ENCODE measurements at regions not wholly inside any gene's neighbourhood (a gene's known extent, or its start where the extent isn't known, plus 50 kb on each side); places are given as distances from the start of the nearest gene placed in this dataset.

DNA sequence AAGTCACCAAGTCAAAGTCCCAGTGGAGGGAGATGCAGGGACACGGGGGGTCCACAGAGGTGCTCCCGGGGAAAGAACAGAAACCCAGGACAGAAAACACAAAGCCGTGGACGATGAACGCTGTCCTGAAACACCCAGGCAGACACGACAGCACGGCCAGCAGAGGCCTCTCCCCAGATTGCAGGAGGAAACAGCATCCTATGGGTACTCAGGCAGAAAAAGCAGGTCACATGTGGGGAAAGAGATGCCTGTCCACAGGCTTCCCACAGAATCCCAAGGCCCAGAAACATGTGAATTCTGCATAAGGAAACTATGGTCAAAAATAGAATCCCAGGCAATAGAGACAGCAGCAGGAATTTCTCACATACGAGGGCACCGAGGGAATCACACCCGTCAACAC, 53.6 kb upstream of the ADGRA1 start:
- TF ChIP-seq, protein P1, sequence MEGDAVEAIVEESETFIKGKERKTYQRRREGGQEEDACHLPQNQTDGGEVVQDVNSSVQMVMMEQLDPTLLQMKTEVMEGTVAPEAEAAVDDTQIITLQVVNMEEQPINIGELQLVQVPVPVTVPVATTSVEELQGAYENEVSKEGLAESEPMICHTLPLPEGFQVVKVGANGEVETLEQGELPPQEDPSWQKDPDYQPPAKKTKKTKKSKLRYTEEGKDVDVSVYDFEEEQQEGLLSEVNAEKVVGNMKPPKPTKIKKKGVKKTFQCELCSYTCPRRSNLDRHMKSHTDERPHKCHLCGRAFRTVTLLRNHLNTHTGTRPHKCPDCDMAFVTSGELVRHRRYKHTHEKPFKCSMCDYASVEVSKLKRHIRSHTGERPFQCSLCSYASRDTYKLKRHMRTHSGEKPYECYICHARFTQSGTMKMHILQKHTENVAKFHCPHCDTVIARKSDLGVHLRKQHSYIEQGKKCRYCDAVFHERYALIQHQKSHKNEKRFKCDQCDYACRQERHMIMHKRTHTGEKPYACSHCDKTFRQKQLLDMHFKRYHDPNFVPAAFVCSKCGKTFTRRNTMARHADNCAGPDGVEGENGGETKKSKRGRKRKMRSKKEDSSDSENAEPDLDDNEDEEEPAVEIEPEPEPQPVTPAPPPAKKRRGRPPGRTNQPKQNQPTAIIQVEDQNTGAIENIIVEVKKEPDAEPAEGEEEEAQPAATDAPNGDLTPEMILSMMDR (IDR thresholded peaks at IDR 0.05) = no peak
- TF ChIP-seq POLR2A (IDR thresholded peaks at IDR 0.05) = no peak
